ENCODE measurements at regions not wholly inside any gene's neighbourhood (a gene's known extent, or its start where the extent isn't known, plus 50 kb on each side); places are given as distances from the start of the nearest gene placed in this dataset.
A peak's percentile ranks its signal among the peaks of the same experiment; 100 is the strongest.

DNA sequence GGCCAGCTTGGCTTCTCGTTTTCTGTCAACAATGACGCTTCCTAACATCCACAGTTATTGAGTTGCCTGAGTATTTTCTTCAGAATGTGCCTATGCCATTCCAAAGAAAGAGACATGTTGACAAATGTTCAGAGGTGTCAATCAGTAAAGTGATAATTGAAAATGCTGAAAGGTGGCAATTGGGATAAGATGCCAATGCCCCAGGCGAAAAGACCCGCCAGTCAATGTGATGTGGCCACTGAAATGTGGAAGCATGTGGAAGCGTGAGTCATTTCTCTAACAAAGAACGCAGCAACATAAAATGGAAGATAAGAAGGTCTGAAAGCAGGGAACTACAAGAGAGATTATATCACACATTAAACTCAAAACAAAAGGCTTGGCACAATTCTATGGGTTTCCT is 882.2 kb upstream of the SLC10A2 start:
- H3K4me3 ChIP-seq (ENCODE audit: low read depth, poor library complexity, severe bottlenecking) = no peak overlapping the region
- intact Hi-C loops (cut with DNase I; ENCODE audit: low total_unique reads) = no loop called here
- TF ChIP-seq, protein P1, sequence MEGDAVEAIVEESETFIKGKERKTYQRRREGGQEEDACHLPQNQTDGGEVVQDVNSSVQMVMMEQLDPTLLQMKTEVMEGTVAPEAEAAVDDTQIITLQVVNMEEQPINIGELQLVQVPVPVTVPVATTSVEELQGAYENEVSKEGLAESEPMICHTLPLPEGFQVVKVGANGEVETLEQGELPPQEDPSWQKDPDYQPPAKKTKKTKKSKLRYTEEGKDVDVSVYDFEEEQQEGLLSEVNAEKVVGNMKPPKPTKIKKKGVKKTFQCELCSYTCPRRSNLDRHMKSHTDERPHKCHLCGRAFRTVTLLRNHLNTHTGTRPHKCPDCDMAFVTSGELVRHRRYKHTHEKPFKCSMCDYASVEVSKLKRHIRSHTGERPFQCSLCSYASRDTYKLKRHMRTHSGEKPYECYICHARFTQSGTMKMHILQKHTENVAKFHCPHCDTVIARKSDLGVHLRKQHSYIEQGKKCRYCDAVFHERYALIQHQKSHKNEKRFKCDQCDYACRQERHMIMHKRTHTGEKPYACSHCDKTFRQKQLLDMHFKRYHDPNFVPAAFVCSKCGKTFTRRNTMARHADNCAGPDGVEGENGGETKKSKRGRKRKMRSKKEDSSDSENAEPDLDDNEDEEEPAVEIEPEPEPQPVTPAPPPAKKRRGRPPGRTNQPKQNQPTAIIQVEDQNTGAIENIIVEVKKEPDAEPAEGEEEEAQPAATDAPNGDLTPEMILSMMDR (IDR thresholded peaks at IDR 0.05) = no peak
- no peak for TF ChIP-seq POLR2A (IDR thresholded peaks at IDR 0.05)
- 77 to 86% methylated on average over 6 of the region's 6 CpGs for WGBS, 2 donors
- DNase-seq (ENCODE audit: low spot score in 2 of 2) = no peak

DNA sequence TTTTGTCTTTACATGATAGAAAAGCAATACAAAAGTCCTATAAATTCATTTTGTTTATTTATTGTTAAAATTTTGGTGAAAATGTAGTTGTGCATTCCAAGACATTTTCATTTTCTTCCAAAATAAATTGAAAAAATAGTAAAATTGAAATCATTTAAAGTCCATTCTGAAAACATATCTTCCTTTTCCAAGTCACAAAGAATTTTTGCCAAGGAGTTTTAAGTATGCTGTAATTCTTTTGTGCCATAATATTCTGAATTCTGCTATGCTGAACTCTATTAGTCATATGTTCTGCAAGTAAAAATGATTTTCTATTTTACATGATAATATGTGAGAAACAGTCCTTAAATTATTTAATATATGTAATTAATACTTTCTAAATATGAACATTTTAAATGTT is 879.6 kb upstream of the SLC10A2 start:
- no peak for TF ChIP-seq POLR2A (IDR thresholded peaks at IDR 0.05)
- TF ChIP-seq, protein P1 (IDR thresholded peaks at IDR 0.05) = no peak
- DNase-seq (ENCODE audit: low spot score in 2 of 2) = no peak
- intact Hi-C loops (cut with DNase I; ENCODE audit: low total_unique reads) = no loop called here
- H3K4me3 ChIP-seq (ENCODE audit: low read depth, poor library complexity, severe bottlenecking) = no peak overlapping the region

DNA sequence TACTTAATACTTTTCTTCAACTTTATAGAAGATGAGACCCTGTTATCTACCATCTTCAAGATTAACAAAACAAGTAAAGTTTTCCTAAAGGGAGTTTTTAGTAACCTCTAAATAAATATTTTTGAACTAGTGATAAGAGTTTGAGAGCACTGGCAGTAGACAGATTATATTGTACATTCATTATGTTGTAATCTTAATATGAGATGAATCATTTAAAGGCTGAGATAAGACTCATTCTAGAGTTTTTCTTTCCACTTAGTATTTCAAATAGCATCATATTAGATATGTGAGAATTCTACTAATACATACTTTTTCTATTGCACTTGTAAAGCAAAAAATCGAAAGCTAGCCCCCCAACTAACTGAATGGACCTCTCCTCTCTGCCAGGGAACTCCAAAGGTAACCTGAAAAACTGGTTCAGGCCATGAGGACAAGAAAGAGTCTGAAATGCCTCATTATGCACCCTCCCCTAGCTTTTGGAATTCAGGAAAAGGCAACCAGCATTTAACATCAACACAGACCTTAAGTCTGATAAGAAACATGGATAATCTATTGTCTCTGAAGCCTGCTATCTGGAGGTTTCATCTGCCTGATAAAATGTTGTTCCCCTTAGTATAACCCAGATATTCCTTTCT is 875.4 kb upstream of the SLC10A2 start:
- no peak for DNase-seq (ENCODE audit: low spot score in 2 of 2)
- 42 to 60% methylated on average over 1 of the region's 1 CpG for WGBS, 2 donors
- no peak overlapping the region for H3K4me3 ChIP-seq (ENCODE audit: low read depth, poor library complexity, severe bottlenecking)
- TF ChIP-seq POLR2A (IDR thresholded peaks at IDR 0.05) = no peak
- TF ChIP-seq, protein P1 (IDR thresholded peaks at IDR 0.05) = no peak
- intact Hi-C loops (cut with DNase I; ENCODE audit: low total_unique reads) = no loop called here

DNA sequence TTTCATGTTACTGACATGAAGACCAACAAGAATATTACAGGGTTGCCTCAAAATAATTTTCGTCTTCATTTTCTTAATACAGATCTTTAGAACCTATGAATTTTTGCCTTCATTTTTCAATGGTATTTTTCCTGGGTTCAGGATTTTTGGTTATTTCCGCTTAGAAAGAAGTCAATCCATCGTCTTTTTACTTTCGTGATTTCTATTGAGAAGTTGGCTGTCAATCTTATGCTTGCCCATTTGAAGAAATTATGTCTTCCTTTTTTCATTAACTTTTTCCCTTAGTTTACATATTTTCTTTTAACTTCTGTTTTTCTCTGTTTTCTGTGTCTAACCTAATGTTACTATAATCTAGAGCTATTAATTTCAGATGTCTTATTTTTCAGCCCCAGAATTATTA is 868.9 kb upstream of the SLC10A2 start:
- no peak overlapping the region for H3K4me3 ChIP-seq (ENCODE audit: low read depth, poor library complexity, severe bottlenecking)
- TF ChIP-seq POLR2A (IDR thresholded peaks at IDR 0.05) = no peak
- TF ChIP-seq, protein P1 (IDR thresholded peaks at IDR 0.05) = no peak
- no peak for DNase-seq (ENCODE audit: low spot score in 2 of 2)
- WGBS, 2 donors = 83 to 96% methylated on average over 4 of the region's 4 CpGs
- intact Hi-C loops (cut with DNase I; ENCODE audit: low total_unique reads) = no loop called here

DNA sequence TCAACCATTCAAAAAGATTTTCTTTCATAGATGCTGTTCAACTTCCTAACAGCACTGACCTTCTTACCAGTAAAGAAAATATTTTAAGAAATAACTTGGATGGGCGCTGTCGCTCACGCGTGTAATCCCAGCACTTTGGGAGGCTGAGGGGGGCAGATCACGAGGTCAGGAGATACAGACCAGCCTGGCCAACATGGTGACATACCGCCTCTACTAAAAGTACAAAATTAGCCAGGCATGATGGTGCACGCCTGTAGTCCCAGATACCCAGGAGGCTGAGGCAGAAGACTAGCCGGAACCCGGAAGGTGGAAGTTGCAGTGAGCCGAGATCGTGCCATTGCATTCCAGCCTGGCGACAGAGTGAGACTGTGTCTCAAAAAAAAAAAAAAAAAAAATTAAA is 865.7 kb upstream of the SLC10A2 start:
- intact Hi-C loops (cut with DNase I; ENCODE audit: low total_unique reads) = no loop called here
- WGBS, 2 donors = 93 to 95% methylated on average over 12 of the region's 12 CpGs
- no peak overlapping the region for H3K4me3 ChIP-seq (ENCODE audit: low read depth, poor library complexity, severe bottlenecking)
- TF ChIP-seq, protein P1 (IDR thresholded peaks at IDR 0.05) = no peak
- no peak for TF ChIP-seq POLR2A (IDR thresholded peaks at IDR 0.05)
- DNase-seq (ENCODE audit: low spot score in 2 of 2) = peak in 1 of 2 donors; percentile 60

DNA sequence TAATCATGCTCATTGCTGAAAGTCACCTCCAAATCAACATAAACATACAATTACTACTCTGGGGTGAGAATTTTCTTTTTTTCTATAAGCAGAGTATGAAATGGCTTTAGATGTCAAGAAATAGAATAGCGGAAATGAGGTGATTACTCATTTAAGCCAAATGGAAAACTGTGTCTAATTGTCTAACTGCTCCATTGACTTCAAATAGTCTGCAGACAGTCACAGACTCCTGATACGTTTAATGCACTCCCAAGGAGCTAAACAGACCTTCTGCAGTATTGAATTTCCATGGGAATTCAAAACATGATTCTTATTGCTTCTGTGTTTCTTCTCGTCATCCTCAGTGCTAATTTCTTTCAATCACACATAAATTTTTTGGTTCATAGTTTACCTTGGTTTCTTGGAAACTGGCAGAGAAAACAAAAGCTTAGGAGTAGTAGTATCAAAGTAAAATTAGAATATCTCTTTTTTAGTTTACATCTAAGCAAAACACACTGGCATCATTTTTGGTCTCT is 865.2 kb upstream of the SLC10A2 start:
- WGBS, 2 donors = 72 to 76% methylated on average over 3 of the region's 3 CpGs
- intact Hi-C loops (cut with DNase I; ENCODE audit: low total_unique reads) = no loop called here
- TF ChIP-seq POLR2A (IDR thresholded peaks at IDR 0.05) = no peak
- TF ChIP-seq, protein P1 (IDR thresholded peaks at IDR 0.05) = no peak
- DNase-seq (ENCODE audit: low spot score in 2 of 2) = no peak
- no peak overlapping the region for H3K4me3 ChIP-seq (ENCODE audit: low read depth, poor library complexity, severe bottlenecking)

All from lower leg skin (tissue), 4 donors.